Caco-2 (cell line): ENCODE measurements at regions not wholly inside any gene's neighbourhood (a gene's known extent, or its start where the extent isn't known, plus 50 kb on each side); places are given as distances from the start of the nearest gene placed in this dataset.

Experiments used
- BruUV-seq: library from RNA; stranded (reverse); fragments of 400-500 nt; replicated peaks from 2 replicates; lab custom pipeline; 2021; lab: Mats Ljungman, UMichigan
- CTCF ChIA-PET: fragments of 300-600 bp; sonication (Branson Sonifier 250); formaldehyde crosslinking; loops from one replicate; lab custom pipeline; 2022; ENCODE audit warnings: antibody characterized with exemption; lab: Charles Lee
- POLR2A ChIA-PET: fragments of 300-600 bp; sonication (Branson Sonifier 250); formaldehyde crosslinking; loops from one replicate; lab custom pipeline; 2022; ENCODE audit warnings: antibody characterized with exemption; lab: Charles Lee
- DNase-seq, 2 experiments: peaks; one replicate each; pipeline versions ENCODE4 v3.0.0 to v3.0.0-alpha.2; 2020 to 2022
- H3K27me3 ChIP-seq: replicated peaks from 2 replicates; pipeline ENCODE4 v1.6.0; 2011; ENCODE audit warnings: low read length; ENCODE audit not compliant: control insufficient read depth, insufficient read depth
- H3K36me3 ChIP-seq: 2 replicates; pipeline ENCODE4 v1.5.1; 2011; ENCODE audit warnings: low read length; ENCODE audit not compliant: control insufficient read depth, insufficient read depth
- H3K4me1 ChIP-seq: fragments of 250-450 bp; sonication (Bioruptor Pico); 2 replicates; pipeline ENCODE4 v1.5.1; 2020; ENCODE audit warnings: mild to moderate bottlenecking
- H3K4me3 ChIP-seq: 2 replicates; pipeline ENCODE4 v1.5.1; 2011; ENCODE audit warnings: low read depth, mild to moderate bottlenecking, control low read depth, low read length
- H3K9me3 ChIP-seq: fragments of 250-450 bp; sonication (Bioruptor Pico); 2 replicates; pipeline ENCODE4 v1.5.1; 2020; ENCODE audit warnings: mild to moderate bottlenecking, moderate library complexity
- H3K27ac Mint-ChIP-seq: one replicate; pipeline ENCODE4 v1.8.0; 2022; ENCODE audit warnings: mixed read lengths; ENCODE audit not compliant: unreplicated experiment
- H3K27me3 Mint-ChIP-seq: one replicate; pipeline ENCODE4 v1.8.0; 2022; ENCODE audit warnings: mixed read lengths; ENCODE audit not compliant: insufficient read depth, unreplicated experiment
- H3K36me3 Mint-ChIP-seq: one replicate; pipeline ENCODE4 v1.8.0; 2022; ENCODE audit warnings: mild to moderate bottlenecking, mixed read lengths; ENCODE audit not compliant: insufficient read depth, unreplicated experiment
- H3K4me1 Mint-ChIP-seq: one replicate; pipeline ENCODE4 v1.8.0; 2022; ENCODE audit warnings: low read depth, mixed read lengths; ENCODE audit not compliant: unreplicated experiment
- H3K4me3 Mint-ChIP-seq: one replicate; pipeline ENCODE4 v1.8.0; 2022; ENCODE audit warnings: mild to moderate bottlenecking, moderate library complexity, mixed read lengths; ENCODE audit not compliant: unreplicated experiment
- H3K9me3 Mint-ChIP-seq: one replicate; pipeline ENCODE4 v1.8.0; 2022; ENCODE audit warnings: mixed read lengths; ENCODE audit not compliant: unreplicated experiment
- intact Hi-C: fragments of 100-400 bp; cut with micrococcal nuclease; formaldehyde crosslinking; loops from one replicate; pipeline ENCODE4 v1.10.0; 2022; ENCODE audit not compliant: unreplicated experiment
- TF ChIP-seq, protein P1 (sequence below), 2 experiments: fragments of 200-600 bp in 1 of 2; IDR thresholded peaks; 1 replicate in 1 of 2; 2 replicates in 1 of 2; pipeline versions ENCODE4 v1.5.1 to v1.8.0; 2011 to 2022; ENCODE audit warnings: antibody characterized with exemption in 1 of 2, control low read depth in 1 of 2, inconsistent platforms in 1 of 2, low read depth in 1 of 2, low read length in 1 of 2, mild to moderate bottlenecking in 1 of 2, moderate library complexity in 1 of 2; ENCODE audit not compliant: insufficient read depth in 1 of 2, severe bottlenecking in 1 of 2, unreplicated experiment in 1 of 2

DNA sequence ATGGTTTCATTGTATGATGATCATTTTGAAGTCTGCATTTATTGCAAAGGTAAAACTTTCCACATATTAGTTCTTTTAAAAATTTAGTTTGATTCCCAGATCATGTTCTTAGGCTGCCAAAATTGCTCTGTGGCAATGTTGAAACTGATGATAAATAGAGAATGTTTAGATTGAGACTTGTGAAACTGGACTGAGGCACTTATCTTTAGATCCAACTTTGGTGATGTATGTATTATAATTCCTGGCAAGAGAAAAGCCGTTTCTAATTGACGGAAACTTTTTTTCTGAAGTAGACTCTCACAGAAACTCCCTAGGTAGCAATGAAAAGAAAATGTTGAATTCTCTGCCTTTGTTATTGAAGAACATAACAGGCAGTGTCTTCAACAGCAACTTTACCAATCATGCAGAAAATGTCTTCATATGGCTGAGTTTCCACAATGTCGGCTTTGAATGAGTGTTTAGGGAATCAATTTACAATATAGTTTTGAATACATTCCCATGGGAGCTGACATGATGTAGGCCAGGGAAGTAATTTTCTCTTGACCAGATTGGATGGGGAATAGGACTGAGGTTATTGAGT lies 456.2 kb downstream of the CD109 start:
- H3K4me3 ChIP-seq: no peak overlapping the region
- no TSS peak for BruUV-seq
- Mint-ChIP-seq H3K27ac (no peak overlapping the region), H3K36me3 (no peaks in the 10 kb centered on the region), H3K4me3 (no peak overlapping the region), H3K4me1 (no peaks in the 10 kb centered on the region), H3K9me3 (no peaks in the 10 kb centered on the region), H3K27me3 (no peaks in the 10 kb centered on the region)
- no peaks in the 10 kb centered on the region for H3K36me3 ChIP-seq
- TF ChIP-seq, protein P1, sequence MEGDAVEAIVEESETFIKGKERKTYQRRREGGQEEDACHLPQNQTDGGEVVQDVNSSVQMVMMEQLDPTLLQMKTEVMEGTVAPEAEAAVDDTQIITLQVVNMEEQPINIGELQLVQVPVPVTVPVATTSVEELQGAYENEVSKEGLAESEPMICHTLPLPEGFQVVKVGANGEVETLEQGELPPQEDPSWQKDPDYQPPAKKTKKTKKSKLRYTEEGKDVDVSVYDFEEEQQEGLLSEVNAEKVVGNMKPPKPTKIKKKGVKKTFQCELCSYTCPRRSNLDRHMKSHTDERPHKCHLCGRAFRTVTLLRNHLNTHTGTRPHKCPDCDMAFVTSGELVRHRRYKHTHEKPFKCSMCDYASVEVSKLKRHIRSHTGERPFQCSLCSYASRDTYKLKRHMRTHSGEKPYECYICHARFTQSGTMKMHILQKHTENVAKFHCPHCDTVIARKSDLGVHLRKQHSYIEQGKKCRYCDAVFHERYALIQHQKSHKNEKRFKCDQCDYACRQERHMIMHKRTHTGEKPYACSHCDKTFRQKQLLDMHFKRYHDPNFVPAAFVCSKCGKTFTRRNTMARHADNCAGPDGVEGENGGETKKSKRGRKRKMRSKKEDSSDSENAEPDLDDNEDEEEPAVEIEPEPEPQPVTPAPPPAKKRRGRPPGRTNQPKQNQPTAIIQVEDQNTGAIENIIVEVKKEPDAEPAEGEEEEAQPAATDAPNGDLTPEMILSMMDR (IDR thresholded peaks at IDR 0.05; ENCODE audit: insufficient read depth in 1 of 2, low read depth in 1 of 2, low read length in 1 of 2, severe bottlenecking in 1 of 2, unreplicated experiment in 1 of 2): no peak
- ChIA-PET CTCF (no interaction called here), POLR2A (no interaction called here)
- H3K9me3 ChIP-seq: no peaks in the 10 kb centered on the region
- no peaks in the 10 kb centered on the region for H3K4me1 ChIP-seq
- no peak for DNase-seq
- no peaks in the 10 kb centered on the region for H3K27me3 ChIP-seq
- intact Hi-C loops: no loop called here

GRCh38 chr6:74145931-74146330 lies 449.9 kb downstream of the CD109 start:
- no peaks in the 10 kb centered on the region for H3K27me3 Mint-ChIP-seq
- no peak overlapping the region for H3K4me3 Mint-ChIP-seq
- no peak overlapping the region for H3K27ac Mint-ChIP-seq
- H3K9me3 ChIP-seq: no peaks in the 10 kb centered on the region
- H3K4me1 ChIP-seq: no peaks in the 10 kb centered on the region
- H3K36me3 Mint-ChIP-seq: no peaks in the 10 kb centered on the region
- H3K4me3 ChIP-seq: no peak overlapping the region
- BruUV-seq: no TSS peak
- DNase-seq: no peak
- intact Hi-C loops: no loop called here
- POLR2A ChIA-PET: no interaction called here
- TF ChIP-seq, protein P1 (IDR thresholded peaks at IDR 0.05; ENCODE audit: insufficient read depth in 1 of 2, low read depth in 1 of 2, low read length in 1 of 2, severe bottlenecking in 1 of 2, unreplicated experiment in 1 of 2): no peak
- H3K36me3 ChIP-seq: no peaks in the 10 kb centered on the region
- H3K4me1 Mint-ChIP-seq: no peaks in the 10 kb centered on the region
- H3K27me3 ChIP-seq: no peaks in the 10 kb centered on the region
- CTCF ChIA-PET: no interaction called here
- H3K9me3 Mint-ChIP-seq: no peaks in the 10 kb centered on the region

GRCh38 chr6:74137911-74138310 lies 441.9 kb downstream of the CD109 start:
- H3K9me3 Mint-ChIP-seq: peaks cover 28% of the 10 kb centered on the region
- TF ChIP-seq, protein P1 (IDR thresholded peaks at IDR 0.05; ENCODE audit: insufficient read depth in 1 of 2, low read depth in 1 of 2, low read length in 1 of 2, severe bottlenecking in 1 of 2, unreplicated experiment in 1 of 2): no peak

More at GRCh38 chr6:74137911-74138310, 441.9 kb downstream of the CD109 start:
- Mint-ChIP-seq H3K27ac (peak overlapping the region; percentile 89), H3K4me1 (peaks cover 9% of the 10 kb centered on the region), H3K36me3 (peaks cover 5% of the 10 kb centered on the region), H3K27me3 (no peaks in the 10 kb centered on the region), H3K4me3 (peak overlapping the region; percentile 58)
- POLR2A ChIA-PET: no interaction called here
- Histone ChIP-seq H3K4me3 (no peak overlapping the region), H3K4me1 (0 out of 2 replicates have a peak, but pooled peaks cover 3% of the 10 kb centered on the region), H3K27me3 (no peaks in the 10 kb centered on the region), H3K36me3 (no peaks in the 10 kb centered on the region), H3K9me3 (no peaks in the 10 kb centered on the region)
- peak in 1 of 2 experiments; percentile 62 for DNase-seq
- intact Hi-C loops: loop anchor here (2.0 kb wide), 1 partner anchor 59 kb away; no protein-coding TSS in a partner anchor
- CTCF ChIA-PET: no interaction called here
- BruUV-seq: no TSS peak
